GM12878 (cell line): ENCODE measurements at regions not wholly inside any gene's neighbourhood (a gene's known extent, or its start where the extent isn't known, plus 50 kb on each side); places are given as distances from the start of the nearest gene placed in this dataset.

Experiments
- ATAC-seq: fragments of 200-7000 bp; cut with Tn5 transposase; 3 replicates; pipeline ENCODE4 v1.9.1; 2020; ENCODE audit warnings: mild to moderate bottlenecking, moderate library complexity
- BruUV-seq: library from RNA; stranded (reverse); fragments of 400-500 nt; replicated peaks from 2 replicates; lab custom pipeline; 2021; lab: Mats Ljungman, UMichigan
- CTCF ChIA-PET: fragments of 300-600 bp; sonication (Branson Sonifier 250); formaldehyde crosslinking; extraction: SDS; loops from one replicate; lab custom pipeline; 2021; ENCODE audit warnings: inconsistent platforms; lab: Yijun Ruan, JAX
- POLR2A ChIA-PET: fragments of 350-600 bp; formaldehyde crosslinking; extraction: SDS; loops from one replicate; lab custom pipeline; 2021; ENCODE audit warnings: inconsistent platforms; lab: Charles Lee
- RAD21 ChIA-PET: fragments of 300-600 bp; sonication (Branson Sonifier 250); formaldehyde crosslinking; loops from one replicate; lab custom pipeline; 2023; ENCODE audit warnings: antibody characterized with exemption; ENCODE audit not compliant: unreplicated experiment; lab: Charles Lee
- SMC1A ChIA-PET: fragments of 300-600 bp; sonication (Branson Sonifier 250); formaldehyde crosslinking; loops from one replicate; lab custom pipeline; 2023; ENCODE audit not compliant: unreplicated experiment, uncharacterized antibody; lab: Charles Lee
- DNase-seq: peaks from one replicate; pipeline ENCODE4 v3.0.0-alpha.2; 2011; ENCODE audit warnings: low read depth, low spot score
- FAIRE-seq: peaks from 3 replicates; lab custom pipeline; 2011; peaks lifted over from hg19 to GRCh38; lab: Jason Lieb, UNC
- H2AFZ ChIP-seq: 2 replicates; pipeline ENCODE4 v1.6.0; 2011; ENCODE audit warnings: low read depth, low read length, control low read depth; ENCODE audit not compliant: control insufficient read depth
- H3K27ac ChIP-seq: 2 replicates; pipeline ENCODE4 v1.5.1; 2011; ENCODE audit warnings: control low read depth; ENCODE audit not compliant: control insufficient read depth, insufficient read depth
- H3K27me3 ChIP-seq, 2 experiments: replicated peaks in 1 of 2; 2 replicates each; pipeline versions ENCODE4 v1.6.0 to v1.6.1; 2011; ENCODE audit warnings: low read length in 1 of 2; ENCODE audit not compliant: control insufficient read depth in 2 of 2, insufficient read depth in 2 of 2
- H3K36me3 ChIP-seq, 2 experiments: 2 replicates each; pipeline ENCODE4 v1.5.1; 2011; ENCODE audit warnings: low read length in 1 of 2; ENCODE audit not compliant: control insufficient read depth in 2 of 2, insufficient read depth in 2 of 2
- H3K4me1 ChIP-seq: 2 replicates; pipeline ENCODE4 v1.6.1; 2011; ENCODE audit warnings: mild to moderate bottlenecking, low read length, moderate library complexity, mixed read lengths; ENCODE audit not compliant: control insufficient read depth, insufficient read depth
- H3K4me2 ChIP-seq: 2 replicates; pipeline ENCODE4 v1.6.0; 2011; ENCODE audit warnings: control low read depth; ENCODE audit not compliant: control insufficient read depth, insufficient read depth
- H3K4me3 ChIP-seq: fragments of 200-600 bp; sonication (generic); 2 replicates; pipeline ENCODE4 v1.5.1; 2016
- H3K79me2 ChIP-seq: 2 replicates; pipeline ENCODE4 v1.6.0; 2011; ENCODE audit warnings: low read length; ENCODE audit not compliant: control insufficient read depth, insufficient read depth
- H3K9ac ChIP-seq: 2 replicates; pipeline ENCODE4 v1.8.0; 2011; ENCODE audit warnings: low read length, control low read depth, mixed read lengths; ENCODE audit not compliant: control insufficient read depth, insufficient read depth
- H3K9me3 ChIP-seq: replicated peaks from 3 replicates; pipeline ENCODE4 v1.5.1; 2011; ENCODE audit warnings: mild to moderate bottlenecking, low read length; ENCODE audit not compliant: control insufficient read depth, insufficient read depth
- H4K20me1 ChIP-seq: 2 replicates; pipeline ENCODE4 v1.6.0; 2011; ENCODE audit not compliant: control insufficient read depth, insufficient read depth
- CEBPB ChIP-seq, 2 experiments: fragments of 150-350 bp in 1 of 2; IDR thresholded peaks; 2 replicates each; pipeline ENCODE4 v1.6.1; 2012 to 2014; ENCODE audit warnings: low read depth in 2 of 2, low read length in 2 of 2, borderline replicate concordance in 1 of 2, inconsistent platforms in 1 of 2
- EP300 ChIP-seq, 2 experiments: fragments of 150-350 bp in 1 of 2; IDR thresholded peaks; 2 replicates each; pipeline ENCODE4 v1.6.1; 2011 to 2012; ENCODE audit warnings: low read depth in 2 of 2, low read length in 2 of 2, borderline replicate concordance in 1 of 2, improper control_type of control experiment in 1 of 2, inconsistent platforms in 1 of 2; ENCODE audit not compliant: control insufficient read depth in 1 of 2
- EZH2 ChIP-seq: IDR thresholded peaks from 2 replicates; pipeline ENCODE4 v1.6.1; 2012; ENCODE audit warnings: low read depth, mild to moderate bottlenecking, control low read depth, inconsistent platforms, low read length, borderline replicate concordance; ENCODE audit not compliant: control insufficient read depth
- HCFC1 ChIP-seq: fragments of 150-350 bp; IDR thresholded peaks from 2 replicates; pipeline ENCODE4 v1.6.1; 2014; ENCODE audit warnings: low read length
- HDAC6 ChIP-seq: fragments of 200-600 bp; sonication (generic); IDR thresholded peaks from one replicate; pipeline ENCODE4 v1.8.0; 2017; ENCODE audit warnings: antibody characterized with exemption; ENCODE audit not compliant: unreplicated experiment
- KAT2A ChIP-seq: conservative IDR thresholded peaks from 2 replicates; pipeline ENCODE4 v1.6.1; 2011; ENCODE audit warnings: low read depth, low read length; ENCODE audit not compliant: control insufficient read depth
- NFYB ChIP-seq: IDR thresholded peaks from 2 replicates; pipeline ENCODE4 v1.6.1; 2011; ENCODE audit warnings: low read depth, mild to moderate bottlenecking, low read length, improper control_type of control experiment, moderate library complexity; ENCODE audit not compliant: insufficient read depth
- NR2C2 ChIP-seq: IDR thresholded peaks from 2 replicates; pipeline ENCODE4 v1.6.1; 2011; ENCODE audit warnings: borderline replicate concordance, low read depth; ENCODE audit not compliant: control insufficient read depth, insufficient read length
- POLR2AphosphoS2 ChIP-seq: IDR thresholded peaks from 2 replicates; pipeline ENCODE4 v1.6.1; 2011; ENCODE audit warnings: low read depth, mild to moderate bottlenecking, low read length, improper control_type of control experiment, moderate library complexity
- RCOR1 ChIP-seq: conservative IDR thresholded peaks from 2 replicates; pipeline ENCODE4 v1.6.1; 2012; ENCODE audit warnings: low read depth, low read length, improper control_type of control experiment
- SIN3A ChIP-seq: IDR thresholded peaks from 2 replicates; pipeline ENCODE4 v1.6.1; 2012; ENCODE audit warnings: low read depth, low read length, improper control_type of control experiment
- SKIL ChIP-seq: fragments of 450-650 bp; IDR thresholded peaks from 2 replicates; pipeline ENCODE4 v1.6.1; 2017; ENCODE audit warnings: mild to moderate bottlenecking, low read depth, inconsistent platforms; ENCODE audit not compliant: poor library complexity, severe bottlenecking
- SPI1 ChIP-seq: IDR thresholded peaks from 2 replicates; pipeline ENCODE4 v1.6.1; 2011; ENCODE audit warnings: low read depth, mild to moderate bottlenecking, low read length, moderate library complexity, borderline replicate concordance; ENCODE audit not compliant: insufficient read depth
- ZNF207 ChIP-seq: fragments of 450-650 bp; IDR thresholded peaks from 2 replicates; pipeline ENCODE4 v1.6.1; 2014; ENCODE audit warnings: antibody characterized with exemption, mild to moderate bottlenecking, borderline replicate concordance
- ZNF622 ChIP-seq: fragments of 450-650 bp; IDR thresholded peaks from 2 replicates; pipeline ENCODE4 v1.6.1; 2017; ENCODE audit warnings: mild to moderate bottlenecking, inconsistent platforms
- WGBS: methylation state at CpG from one replicate; pipeline ENCODE4 v1.1.6; 2016; ENCODE audit warnings: low lambda C conversion rate; ENCODE audit not compliant: insufficient replicate concordance, insufficient coverage; ENCODE audit errors: missing lambda C conversion rate; 5-methylcytosine and 5-hydroxymethylcytosine counted together
- in situ Hi-C: fragments of 300-500 bp; cut with MboI; formaldehyde crosslinking; loops from 9 replicates; pipeline ENCODE4 v1.14.3; 2018; ENCODE audit warnings: mixed read lengths
- intact Hi-C: fragments of 100-400 bp; cut with micrococcal nuclease; formaldehyde crosslinking; loops from one replicate; pipeline ENCODE4 v1.14.2; 2022; ENCODE audit not compliant: unreplicated experiment
- TF ChIP-seq, protein P1 (sequence below): fragments of 450-650 bp; IDR thresholded peaks from 2 replicates; pipeline ENCODE4 v1.6.1; 2018; ENCODE audit warnings: mild to moderate bottlenecking, low read depth, moderate library complexity; ENCODE audit not compliant: partially characterized antibody
- TF ChIP-seq, protein P2 (sequence below): fragments of 150-350 bp; IDR thresholded peaks from 2 replicates; pipeline ENCODE4 v1.6.1; 2014; ENCODE audit warnings: mild to moderate bottlenecking, low read depth, low read length

DNA sequence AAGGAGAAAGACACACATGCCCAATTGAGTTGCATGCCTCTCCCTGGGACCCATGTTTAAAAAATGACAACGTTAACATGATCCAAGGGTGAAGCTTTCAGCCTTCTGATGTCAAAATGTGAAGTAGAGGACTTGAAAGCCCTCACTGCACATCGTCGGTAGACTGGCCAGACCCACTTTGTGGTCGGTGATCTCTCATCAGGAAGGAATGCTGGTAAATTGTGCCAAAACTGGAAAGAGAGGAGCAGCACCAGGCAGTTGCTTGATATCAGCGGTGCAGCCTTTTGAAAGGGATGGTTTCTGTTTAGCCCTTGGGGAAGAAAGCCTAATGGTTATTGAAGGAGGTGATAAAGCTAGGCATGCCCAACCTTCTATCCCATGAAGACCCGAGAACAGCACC lies 125.3 kb upstream of the MARCHF11 start (continued):
- TF ChIP-seq, protein P1, sequence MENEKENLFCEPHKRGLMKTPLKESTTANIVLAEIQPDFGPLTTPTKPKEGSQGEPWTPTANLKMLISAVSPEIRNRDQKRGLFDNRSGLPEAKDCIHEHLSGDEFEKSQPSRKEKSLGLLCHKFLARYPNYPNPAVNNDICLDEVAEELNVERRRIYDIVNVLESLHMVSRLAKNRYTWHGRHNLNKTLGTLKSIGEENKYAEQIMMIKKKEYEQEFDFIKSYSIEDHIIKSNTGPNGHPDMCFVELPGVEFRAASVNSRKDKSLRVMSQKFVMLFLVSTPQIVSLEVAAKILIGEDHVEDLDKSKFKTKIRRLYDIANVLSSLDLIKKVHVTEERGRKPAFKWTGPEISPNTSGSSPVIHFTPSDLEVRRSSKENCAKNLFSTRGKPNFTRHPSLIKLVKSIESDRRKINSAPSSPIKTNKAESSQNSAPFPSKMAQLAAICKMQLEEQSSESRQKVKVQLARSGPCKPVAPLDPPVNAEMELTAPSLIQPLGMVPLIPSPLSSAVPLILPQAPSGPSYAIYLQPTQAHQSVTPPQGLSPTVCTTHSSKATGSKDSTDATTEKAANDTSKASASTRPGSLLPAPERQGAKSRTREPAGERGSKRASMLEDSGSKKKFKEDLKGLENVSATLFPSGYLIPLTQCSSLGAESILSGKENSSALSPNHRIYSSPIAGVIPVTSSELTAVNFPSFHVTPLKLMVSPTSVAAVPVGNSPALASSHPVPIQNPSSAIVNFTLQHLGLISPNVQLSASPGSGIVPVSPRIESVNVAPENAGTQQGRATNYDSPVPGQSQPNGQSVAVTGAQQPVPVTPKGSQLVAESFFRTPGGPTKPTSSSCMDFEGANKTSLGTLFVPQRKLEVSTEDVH: no peak
- TF ChIP-seq KAT2A (no peak), SPI1 (no peak), NFYB (no peak), NR2C2 (no peak), CEBPB (IDR thresholded peaks at IDR 0.05; ENCODE audit: borderline replicate concordance in 1 of 2, low read depth in 2 of 2, low read length in 2 of 2) (no peak)
- TF ChIP-seq, protein P2, sequence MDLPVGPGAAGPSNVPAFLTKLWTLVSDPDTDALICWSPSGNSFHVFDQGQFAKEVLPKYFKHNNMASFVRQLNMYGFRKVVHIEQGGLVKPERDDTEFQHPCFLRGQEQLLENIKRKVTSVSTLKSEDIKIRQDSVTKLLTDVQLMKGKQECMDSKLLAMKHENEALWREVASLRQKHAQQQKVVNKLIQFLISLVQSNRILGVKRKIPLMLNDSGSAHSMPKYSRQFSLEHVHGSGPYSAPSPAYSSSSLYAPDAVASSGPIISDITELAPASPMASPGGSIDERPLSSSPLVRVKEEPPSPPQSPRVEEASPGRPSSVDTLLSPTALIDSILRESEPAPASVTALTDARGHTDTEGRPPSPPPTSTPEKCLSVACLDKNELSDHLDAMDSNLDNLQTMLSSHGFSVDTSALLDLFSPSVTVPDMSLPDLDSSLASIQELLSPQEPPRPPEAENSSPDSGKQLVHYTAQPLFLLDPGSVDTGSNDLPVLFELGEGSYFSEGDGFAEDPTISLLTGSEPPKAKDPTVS: no peak

DNA sequence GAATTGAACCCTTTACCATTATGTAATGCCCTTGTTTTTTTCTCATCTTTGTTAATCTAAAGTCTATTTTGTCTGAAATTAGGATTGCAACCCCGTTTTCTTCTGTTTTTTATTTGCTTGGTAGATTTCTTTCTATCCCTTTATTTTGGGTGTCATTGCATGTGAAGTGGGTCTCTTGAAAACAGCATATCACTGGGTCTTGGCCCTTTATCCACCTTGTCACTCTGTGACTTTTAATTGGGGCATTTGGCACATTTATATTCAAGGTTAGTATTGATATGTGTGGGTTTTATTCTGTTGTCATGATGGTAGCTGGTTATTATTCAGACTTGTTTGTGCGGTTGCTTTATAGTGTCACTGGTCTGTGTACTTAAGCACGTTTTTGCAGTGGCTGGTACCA lies 117.4 kb upstream of the MARCHF11 start:
- no peak for ATAC-seq
- H3K9me3 ChIP-seq: no peaks in the 10 kb centered on the region
- H3K79me2 ChIP-seq: no peaks in the 10 kb centered on the region
- DNase-seq: no peak
- H2AFZ ChIP-seq: no peak overlapping the region
- 8% methylated on average over 3 of the region's 3 CpGs for WGBS
- no peak overlapping the region for H3K9ac ChIP-seq
- no peaks in the 10 kb centered on the region for H3K27me3 ChIP-seq
- H3K4me1 ChIP-seq: no peaks in the 10 kb centered on the region
- no peaks in the 10 kb centered on the region for H4K20me1 ChIP-seq
- no peak overlapping the region for H3K4me2 ChIP-seq
- intact Hi-C loops: no loop called here
- TF ChIP-seq RCOR1: no peak
- no peak for TF ChIP-seq ZNF207
- no peak for TF ChIP-seq ZNF622
- TF ChIP-seq SKIL: no peak
- TF ChIP-seq HCFC1: no peak
- no peak for TF ChIP-seq POLR2AphosphoS2
- TF ChIP-seq EP300 (IDR thresholded peaks at IDR 0.05; ENCODE audit: borderline replicate concordance in 1 of 2, control insufficient read depth in 1 of 2, low read depth in 2 of 2, low read length in 2 of 2): no peak
- TF ChIP-seq HDAC6: no peak
- no peak for TF ChIP-seq SIN3A
- no peak for TF ChIP-seq EZH2
- POLR2A ChIA-PET: no interaction called here
- in situ Hi-C loops: no loop called here
- CTCF ChIA-PET: interaction anchor here (1.4 kb wide), 1 partner anchor 9 kb away, joined by 3 read pairs; no protein-coding TSS in a partner anchor
- FAIRE-seq: no peak
- H3K27ac ChIP-seq: no peak overlapping the region
- no peak overlapping the region for H3K4me3 ChIP-seq
- BruUV-seq: no TSS peak
- no peaks in the 10 kb centered on the region for H3K36me3 ChIP-seq
- RAD21 ChIA-PET: no interaction called here
- SMC1A ChIA-PET: no interaction called here
